Astrocyte (in vitro differentiated cells and primary cell): ENCODE measurements at regions not wholly inside any gene's neighbourhood (a gene's known extent, or its start where the extent isn't known, plus 50 kb on each side); places are given as distances from the start of the nearest gene placed in this dataset.

Experiments
- CTCF ChIP-seq: IDR thresholded peaks from 2 replicates; pipeline ENCODE4 v1.5.1; 2011; ENCODE audit warnings: low read depth, mild to moderate bottlenecking, inconsistent platforms, low read length, moderate library complexity; ENCODE audit not compliant: insufficient read depth
- EZH2 ChIP-seq: IDR thresholded peaks from 2 replicates; pipeline ENCODE4 v1.6.1; 2012; ENCODE audit warnings: mild to moderate bottlenecking, low read length, inconsistent platforms; ENCODE audit not compliant: insufficient read depth

- TF ChIP-seq CTCF (no peak), EZH2 (no peak)
Measured at GRCh38 chr7:106573738-106574137, 87.2 kb downstream of the CCDC71L start.
